ENCODE measurements at regions not wholly inside any gene's neighbourhood (a gene's known extent, or its start where the extent isn't known, plus 50 kb on each side); places are given as distances from the start of the nearest gene placed in this dataset.

- Histone ChIP-seq H3K79me2 (ENCODE audit: control insufficient read depth, insufficient read depth, low read length, unreplicated experiment) (no peaks in the 10 kb centered on the region), H3K4me3 (ENCODE audit: low read depth, low read length) (no peak overlapping the region), H3K4me1 (ENCODE audit: control insufficient read depth, insufficient read depth, low read length, unreplicated experiment) (no peaks in the 10 kb centered on the region), H3K36me3 (ENCODE audit: insufficient read depth, low read length) (no peaks in the 10 kb centered on the region), H3K27me3 (ENCODE audit: insufficient read depth, low read length) (no peaks in the 10 kb centered on the region), H3K27ac (ENCODE audit: low read depth, low read length) (no peak overlapping the region), H2AFZ (ENCODE audit: low read length, unreplicated experiment) (no peak overlapping the region)
These were observed 524.6 kb upstream of the NOX3 start for GRCh38 chr6:155980014-155980767.

GRCh38 chr6:155975506-155975905 lies 519.9 kb upstream of the NOX3 start:
- Histone ChIP-seq H3K4me3 (ENCODE audit: low read depth, low read length) (no peak overlapping the region), H3K27ac (ENCODE audit: low read depth, low read length) (no peak overlapping the region), H3K27me3 (ENCODE audit: insufficient read depth, low read length) (no peaks in the 10 kb centered on the region), H3K79me2 (ENCODE audit: control insufficient read depth, insufficient read depth, low read length, unreplicated experiment) (no peaks in the 10 kb centered on the region), H3K36me3 (ENCODE audit: insufficient read depth, low read length) (no peaks in the 10 kb centered on the region), H2AFZ (ENCODE audit: low read length, unreplicated experiment) (no peak overlapping the region), H3K4me1 (ENCODE audit: control insufficient read depth, insufficient read depth, low read length, unreplicated experiment) (no peaks in the 10 kb centered on the region)

GRCh38 chr6:155974811-155975323 lies 519.2 kb upstream of the NOX3 start:
- H3K4me3 ChIP-seq (ENCODE audit: low read depth, low read length), result no peak overlapping the region
- H3K27ac ChIP-seq (ENCODE audit: low read depth, low read length), result no peak overlapping the region
- no peak overlapping the region for H2AFZ ChIP-seq (ENCODE audit: low read length, unreplicated experiment)
- no peaks in the 10 kb centered on the region for H3K36me3 ChIP-seq (ENCODE audit: insufficient read depth, low read length)
- H3K79me2 ChIP-seq (ENCODE audit: control insufficient read depth, insufficient read depth, low read length, unreplicated experiment), result no peaks in the 10 kb centered on the region
- H3K4me1 ChIP-seq (ENCODE audit: control insufficient read depth, insufficient read depth, low read length, unreplicated experiment), result no peaks in the 10 kb centered on the region
- H3K27me3 ChIP-seq (ENCODE audit: insufficient read depth, low read length), result no peaks in the 10 kb centered on the region

GRCh38 chr6:155974359-155974758 lies 518.7 kb upstream of the NOX3 start:
- Histone ChIP-seq H3K27me3 (ENCODE audit: insufficient read depth, low read length) (no peaks in the 10 kb centered on the region), H3K4me1 (ENCODE audit: control insufficient read depth, insufficient read depth, low read length, unreplicated experiment) (no peaks in the 10 kb centered on the region), H3K4me3 (ENCODE audit: low read depth, low read length) (no peak overlapping the region), H3K36me3 (ENCODE audit: insufficient read depth, low read length) (no peaks in the 10 kb centered on the region), H3K79me2 (ENCODE audit: control insufficient read depth, insufficient read depth, low read length, unreplicated experiment) (no peaks in the 10 kb centered on the region), H2AFZ (ENCODE audit: low read length, unreplicated experiment) (no peak overlapping the region), H3K27ac (ENCODE audit: low read depth, low read length) (no peak overlapping the region)

- no peaks in the 10 kb centered on the region for H3K36me3 ChIP-seq (ENCODE audit: insufficient read depth, low read length)
- H3K4me1 ChIP-seq (ENCODE audit: control insufficient read depth, insufficient read depth, low read length, unreplicated experiment), result no peaks in the 10 kb centered on the region
- H2AFZ ChIP-seq (ENCODE audit: low read length, unreplicated experiment), result no peak overlapping the region
- H3K4me3 ChIP-seq (ENCODE audit: low read depth, low read length), result no peak overlapping the region
- H3K79me2 ChIP-seq (ENCODE audit: control insufficient read depth, insufficient read depth, low read length, unreplicated experiment), result no peaks in the 10 kb centered on the region
- H3K27ac ChIP-seq (ENCODE audit: low read depth, low read length), result no peak overlapping the region
- H3K27me3 ChIP-seq (ENCODE audit: insufficient read depth, low read length), result no peaks in the 10 kb centered on the region
These were observed 515.5 kb upstream of the NOX3 start for GRCh38 chr6:155970876-155971708.

- Histone ChIP-seq H3K4me1 (ENCODE audit: control insufficient read depth, insufficient read depth, low read length, unreplicated experiment) (no peaks in the 10 kb centered on the region), H3K27ac (ENCODE audit: low read depth, low read length) (no peak overlapping the region), H3K4me3 (ENCODE audit: low read depth, low read length) (no peak overlapping the region), H3K79me2 (ENCODE audit: control insufficient read depth, insufficient read depth, low read length, unreplicated experiment) (no peaks in the 10 kb centered on the region), H2AFZ (ENCODE audit: low read length, unreplicated experiment) (no peak overlapping the region), H3K36me3 (ENCODE audit: insufficient read depth, low read length) (no peaks in the 10 kb centered on the region), H3K27me3 (ENCODE audit: insufficient read depth, low read length) (no peaks in the 10 kb centered on the region)
These were observed 514.8 kb upstream of the NOX3 start for GRCh38 chr6:155970472-155970871.

GRCh38 chr6:155968921-155969320 lies 513.3 kb upstream of the NOX3 start:
- H3K4me1 ChIP-seq (ENCODE audit: control insufficient read depth, insufficient read depth, low read length, unreplicated experiment), result no peaks in the 10 kb centered on the region
- H3K4me3 ChIP-seq (ENCODE audit: low read depth, low read length), result no peak overlapping the region
- H3K79me2 ChIP-seq (ENCODE audit: control insufficient read depth, insufficient read depth, low read length, unreplicated experiment), result no peaks in the 10 kb centered on the region
- H3K27me3 ChIP-seq (ENCODE audit: insufficient read depth, low read length), result no peaks in the 10 kb centered on the region
- H2AFZ ChIP-seq (ENCODE audit: low read length, unreplicated experiment), result no peak overlapping the region
- H3K27ac ChIP-seq (ENCODE audit: low read depth, low read length), result no peak overlapping the region
- H3K36me3 ChIP-seq (ENCODE audit: insufficient read depth, low read length), result no peaks in the 10 kb centered on the region

- Histone ChIP-seq H3K27me3 (ENCODE audit: insufficient read depth, low read length) (no peaks in the 10 kb centered on the region), H3K4me3 (ENCODE audit: low read depth, low read length) (no peak overlapping the region), H3K36me3 (ENCODE audit: insufficient read depth, low read length) (no peaks in the 10 kb centered on the region), H3K4me1 (ENCODE audit: control insufficient read depth, insufficient read depth, low read length, unreplicated experiment) (no peaks in the 10 kb centered on the region), H2AFZ (ENCODE audit: low read length, unreplicated experiment) (no peak overlapping the region), H3K27ac (ENCODE audit: low read depth, low read length) (no peak overlapping the region), H3K79me2 (ENCODE audit: control insufficient read depth, insufficient read depth, low read length, unreplicated experiment) (no peaks in the 10 kb centered on the region)
These were observed 511.7 kb upstream of the NOX3 start for GRCh38 chr6:155967322-155967721.

- Histone ChIP-seq H3K27ac (ENCODE audit: low read depth, low read length) (no peak overlapping the region), H3K36me3 (ENCODE audit: insufficient read depth, low read length) (no peaks in the 10 kb centered on the region), H3K79me2 (ENCODE audit: control insufficient read depth, insufficient read depth, low read length, unreplicated experiment) (no peaks in the 10 kb centered on the region), H3K4me3 (ENCODE audit: low read depth, low read length) (no peak overlapping the region), H3K4me1 (ENCODE audit: control insufficient read depth, insufficient read depth, low read length, unreplicated experiment) (no peaks in the 10 kb centered on the region), H3K27me3 (ENCODE audit: insufficient read depth, low read length) (no peaks in the 10 kb centered on the region), H2AFZ (ENCODE audit: low read length, unreplicated experiment) (no peak overlapping the region)
These were observed 508.9 kb upstream of the NOX3 start for GRCh38 chr6:155964544-155964943.

GRCh38 chr6:155962276-155962675 lies 506.6 kb upstream of the NOX3 start:
- H3K36me3 ChIP-seq (ENCODE audit: insufficient read depth, low read length), result no peaks in the 10 kb centered on the region
- no peaks in the 10 kb centered on the region for H3K79me2 ChIP-seq (ENCODE audit: control insufficient read depth, insufficient read depth, low read length, unreplicated experiment)
- no peak overlapping the region for H2AFZ ChIP-seq (ENCODE audit: low read length, unreplicated experiment)
- H3K4me1 ChIP-seq (ENCODE audit: control insufficient read depth, insufficient read depth, low read length, unreplicated experiment), result no peaks in the 10 kb centered on the region
- H3K4me3 ChIP-seq (ENCODE audit: low read depth, low read length), result no peak overlapping the region
- H3K27me3 ChIP-seq (ENCODE audit: insufficient read depth, low read length), result no peaks in the 10 kb centered on the region
- H3K27ac ChIP-seq (ENCODE audit: low read depth, low read length), result no peak overlapping the region
